ENCODE measurements at regions not wholly inside any gene's neighbourhood (a gene's known extent, or its start where the extent isn't known, plus 50 kb on each side); places are given as distances from the start of the nearest gene placed in this dataset.

- no peak overlapping the region for H3K9ac ChIP-seq (ENCODE audit: low read depth in 1 of 2, low read length in 2 of 2)
- no peak overlapping the region for H3K27ac ChIP-seq (ENCODE audit: low read depth, low read length)
- no peaks in the 10 kb centered on the region for H3K4me1 ChIP-seq (ENCODE audit: control insufficient read depth in 1 of 2, insufficient read depth in 2 of 2, low read length in 2 of 2)
- no peak overlapping the region for H3K4me3 ChIP-seq (ENCODE audit: low read depth in 1 of 2, low read length in 2 of 2)
- H3K27me3 ChIP-seq (ENCODE audit: control insufficient read depth in 1 of 2, insufficient read depth in 2 of 2, low read length in 2 of 2), result peaks cover 0 to 10% of the 10 kb centered on the region in 2 donors
- H3K9me3 ChIP-seq (ENCODE audit: control insufficient read depth in 1 of 2, low read length in 2 of 2), result no peaks in the 10 kb centered on the region
- H3K36me3 ChIP-seq (ENCODE audit: control insufficient read depth in 1 of 2, insufficient read depth in 2 of 2, low read length in 2 of 2), result no peaks in the 10 kb centered on the region
Observed at GRCh38 chr17:79314617-79315357, 240.2 kb downstream of the ENGASE start.

- H3K4me3 ChIP-seq (ENCODE audit: low read depth in 1 of 2, low read length in 2 of 2), result no peak overlapping the region
- no peaks in the 10 kb centered on the region for H3K4me1 ChIP-seq (ENCODE audit: control insufficient read depth in 1 of 2, insufficient read depth in 2 of 2, low read length in 2 of 2)
- no peaks in the 10 kb centered on the region for H3K9me3 ChIP-seq (ENCODE audit: control insufficient read depth in 1 of 2, low read length in 2 of 2)
- no peak overlapping the region for H3K27ac ChIP-seq (ENCODE audit: low read depth, low read length)
- peaks cover 0 to 13% of the 10 kb centered on the region in 2 donors for H3K27me3 ChIP-seq (ENCODE audit: control insufficient read depth in 1 of 2, insufficient read depth in 2 of 2, low read length in 2 of 2)
- no peaks in the 10 kb centered on the region for H3K36me3 ChIP-seq (ENCODE audit: control insufficient read depth in 1 of 2, insufficient read depth in 2 of 2, low read length in 2 of 2)
- H3K9ac ChIP-seq (ENCODE audit: low read depth in 1 of 2, low read length in 2 of 2), result no peak overlapping the region
Observed at GRCh38 chr17:79311373-79311772, 236.7 kb downstream of the ENGASE start.

- peaks cover 13 to 18% of the 10 kb centered on the region in 2 donors for H3K27me3 ChIP-seq (ENCODE audit: control insufficient read depth in 1 of 2, insufficient read depth in 2 of 2, low read length in 2 of 2)
- H3K9ac ChIP-seq (ENCODE audit: low read depth in 1 of 2, low read length in 2 of 2), result no peak overlapping the region
- no peaks in the 10 kb centered on the region for H3K9me3 ChIP-seq (ENCODE audit: control insufficient read depth in 1 of 2, low read length in 2 of 2)
- no peaks in the 10 kb centered on the region for H3K36me3 ChIP-seq (ENCODE audit: control insufficient read depth in 1 of 2, insufficient read depth in 2 of 2, low read length in 2 of 2)
- H3K27ac ChIP-seq (ENCODE audit: low read depth, low read length), result no peak overlapping the region
- no peak overlapping the region for H3K4me3 ChIP-seq (ENCODE audit: low read depth in 1 of 2, low read length in 2 of 2)
- no peaks in the 10 kb centered on the region for H3K4me1 ChIP-seq (ENCODE audit: control insufficient read depth in 1 of 2, insufficient read depth in 2 of 2, low read length in 2 of 2)
Observed at GRCh38 chr17:79306424-79307318, 232.0 kb downstream of the ENGASE start.

DNA sequence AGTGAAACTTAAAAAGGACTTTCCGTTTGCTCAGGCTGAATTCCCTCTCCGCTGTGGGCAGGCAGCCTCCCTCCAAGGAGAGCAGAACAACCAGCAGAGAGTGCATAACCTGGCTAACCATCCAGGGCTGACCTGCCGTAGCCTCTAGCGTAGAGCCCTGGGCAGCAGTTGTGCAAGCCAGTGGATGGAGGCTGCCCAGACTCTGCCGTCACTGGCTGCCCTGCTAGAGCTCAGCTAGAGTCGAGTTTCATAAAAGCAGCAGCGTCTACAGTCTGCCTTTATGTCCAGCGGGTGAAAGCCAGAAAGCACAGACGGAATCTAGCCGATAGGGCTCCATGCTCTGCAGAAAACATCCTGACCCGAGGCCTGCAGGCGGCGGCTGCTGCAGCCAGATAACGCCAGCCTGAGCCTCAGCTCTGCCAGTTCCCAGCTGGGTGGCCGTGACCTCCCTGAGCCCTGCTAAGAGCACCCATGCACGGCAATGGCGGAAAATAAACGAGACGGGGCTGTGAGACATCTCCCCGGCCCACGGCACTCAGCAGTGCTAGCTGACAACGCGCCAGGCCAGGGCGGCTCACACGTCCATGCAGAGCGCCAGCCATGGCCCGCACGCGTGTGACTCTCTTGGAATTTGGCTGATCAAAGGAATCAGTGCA lies 231.3 kb downstream of the ENGASE start:
- Histone ChIP-seq H3K9ac (ENCODE audit: low read depth in 1 of 2, low read length in 2 of 2) (no peak overlapping the region), H3K27ac (ENCODE audit: low read depth, low read length) (no peak overlapping the region), H3K27me3 (ENCODE audit: control insufficient read depth in 1 of 2, insufficient read depth in 2 of 2, low read length in 2 of 2) (peaks cover 13 to 18% of the 10 kb centered on the region in 2 donors)

GRCh38 chr17:79305376-79305767 lies 230.7 kb downstream of the ENGASE start:
- Histone ChIP-seq H3K4me1 (ENCODE audit: control insufficient read depth in 1 of 2, insufficient read depth in 2 of 2, low read length in 2 of 2) (no peaks in the 10 kb centered on the region), H3K9me3 (ENCODE audit: control insufficient read depth in 1 of 2, low read length in 2 of 2) (no peaks in the 10 kb centered on the region), H3K27ac (ENCODE audit: low read depth, low read length) (no peak overlapping the region), H3K36me3 (ENCODE audit: control insufficient read depth in 1 of 2, insufficient read depth in 2 of 2, low read length in 2 of 2) (no peaks in the 10 kb centered on the region), H3K27me3 (ENCODE audit: control insufficient read depth in 1 of 2, insufficient read depth in 2 of 2, low read length in 2 of 2) (peaks cover 13 to 18% of the 10 kb centered on the region in 2 donors), H3K4me3 (ENCODE audit: low read depth in 1 of 2, low read length in 2 of 2) (no peak overlapping the region), H3K9ac (ENCODE audit: low read depth in 1 of 2, low read length in 2 of 2) (no peak overlapping the region)

More for the DNA sequence above, 231.3 kb downstream of the ENGASE start:
- H3K4me3 ChIP-seq (ENCODE audit: low read depth in 1 of 2, low read length in 2 of 2), result no peak overlapping the region
- H3K36me3 ChIP-seq (ENCODE audit: control insufficient read depth in 1 of 2, insufficient read depth in 2 of 2, low read length in 2 of 2), result no peaks in the 10 kb centered on the region
- H3K9me3 ChIP-seq (ENCODE audit: control insufficient read depth in 1 of 2, low read length in 2 of 2), result no peaks in the 10 kb centered on the region
- H3K4me1 ChIP-seq (ENCODE audit: control insufficient read depth in 1 of 2, insufficient read depth in 2 of 2, low read length in 2 of 2), result no peaks in the 10 kb centered on the region

- Histone ChIP-seq H3K4me3 (ENCODE audit: low read depth in 1 of 2, low read length in 2 of 2) (no peak overlapping the region), H3K36me3 (ENCODE audit: control insufficient read depth in 1 of 2, insufficient read depth in 2 of 2, low read length in 2 of 2) (no peaks in the 10 kb centered on the region), H3K27ac (ENCODE audit: low read depth, low read length) (no peak overlapping the region), H3K9ac (ENCODE audit: low read depth in 1 of 2, low read length in 2 of 2) (no peak overlapping the region), H3K27me3 (ENCODE audit: control insufficient read depth in 1 of 2, insufficient read depth in 2 of 2, low read length in 2 of 2) (peaks cover 13 to 18% of the 10 kb centered on the region in 2 donors), H3K4me1 (ENCODE audit: control insufficient read depth in 1 of 2, insufficient read depth in 2 of 2, low read length in 2 of 2) (no peaks in the 10 kb centered on the region), H3K9me3 (ENCODE audit: control insufficient read depth in 1 of 2, low read length in 2 of 2) (no peaks in the 10 kb centered on the region)
Observed at GRCh38 chr17:79304884-79305283, 230.3 kb downstream of the ENGASE start.

- H3K27me3 ChIP-seq (ENCODE audit: control insufficient read depth in 1 of 2, insufficient read depth in 2 of 2, low read length in 2 of 2), result peaks cover 13 to 18% of the 10 kb centered on the region in 2 donors
- H3K27ac ChIP-seq (ENCODE audit: low read depth, low read length), result no peak overlapping the region
- no peak overlapping the region for H3K4me3 ChIP-seq (ENCODE audit: low read depth in 1 of 2, low read length in 2 of 2)
- no peaks in the 10 kb centered on the region for H3K36me3 ChIP-seq (ENCODE audit: control insufficient read depth in 1 of 2, insufficient read depth in 2 of 2, low read length in 2 of 2)
- no peak overlapping the region for H3K9ac ChIP-seq (ENCODE audit: low read depth in 1 of 2, low read length in 2 of 2)
- no peaks in the 10 kb centered on the region for H3K9me3 ChIP-seq (ENCODE audit: control insufficient read depth in 1 of 2, low read length in 2 of 2)
- H3K4me1 ChIP-seq (ENCODE audit: control insufficient read depth in 1 of 2, insufficient read depth in 2 of 2, low read length in 2 of 2), result no peaks in the 10 kb centered on the region
Observed at GRCh38 chr17:79303641-79304205, 229.1 kb downstream of the ENGASE start.

- H3K27ac ChIP-seq (ENCODE audit: low read depth, low read length), result no peak overlapping the region
- H3K9ac ChIP-seq (ENCODE audit: low read depth in 1 of 2, low read length in 2 of 2), result no peak overlapping the region
- no peaks in the 10 kb centered on the region for H3K9me3 ChIP-seq (ENCODE audit: control insufficient read depth in 1 of 2, low read length in 2 of 2)
- H3K36me3 ChIP-seq (ENCODE audit: control insufficient read depth in 1 of 2, insufficient read depth in 2 of 2, low read length in 2 of 2), result no peaks in the 10 kb centered on the region
- H3K4me1 ChIP-seq (ENCODE audit: control insufficient read depth in 1 of 2, insufficient read depth in 2 of 2, low read length in 2 of 2), result no peaks in the 10 kb centered on the region
- H3K27me3 ChIP-seq (ENCODE audit: control insufficient read depth in 1 of 2, insufficient read depth in 2 of 2, low read length in 2 of 2), result peaks cover 13 to 23% of the 10 kb centered on the region in 2 donors
- no peak overlapping the region for H3K4me3 ChIP-seq (ENCODE audit: low read depth in 1 of 2, low read length in 2 of 2)
Observed at GRCh38 chr17:79301469-79301868, 226.8 kb downstream of the ENGASE start.

GRCh38 chr17:79299349-79299748 lies 224.7 kb downstream of the ENGASE start:
- no peaks in the 10 kb centered on the region for H3K9me3 ChIP-seq (ENCODE audit: control insufficient read depth in 1 of 2, low read length in 2 of 2)
- H3K9ac ChIP-seq (ENCODE audit: low read depth in 1 of 2, low read length in 2 of 2), result no peak overlapping the region
- peaks cover 0 to 15% of the 10 kb centered on the region in 2 donors for H3K27me3 ChIP-seq (ENCODE audit: control insufficient read depth in 1 of 2, insufficient read depth in 2 of 2, low read length in 2 of 2)
- no peak overlapping the region for H3K4me3 ChIP-seq (ENCODE audit: low read depth in 1 of 2, low read length in 2 of 2)
- no peak overlapping the region for H3K27ac ChIP-seq (ENCODE audit: low read depth, low read length)
- H3K36me3 ChIP-seq (ENCODE audit: control insufficient read depth in 1 of 2, insufficient read depth in 2 of 2, low read length in 2 of 2), result no peaks in the 10 kb centered on the region
- H3K4me1 ChIP-seq (ENCODE audit: control insufficient read depth in 1 of 2, insufficient read depth in 2 of 2, low read length in 2 of 2), result no peaks in the 10 kb centered on the region

Measured in duodenal mucosa (tissue), 2 donors.